H9 (cell line): ENCODE measurements at regions not wholly inside any gene's neighbourhood (a gene's known extent, or its start where the extent isn't known, plus 50 kb on each side); places are given as distances from the start of the nearest gene placed in this dataset.

ENCODE experiments used
- DNase-seq: peaks from one replicate; pipeline ENCODE4 v3.0.0-alpha.2; 2017
- H2AFZ ChIP-seq: one replicate; pipeline ENCODE4 v1.6.1; 2013; ENCODE audit warnings: mild to moderate bottlenecking, low read length, control low read depth, moderate library complexity
- H2AK5ac ChIP-seq: 2 replicates; pipeline ENCODE4 v1.6.1; 2013; ENCODE audit warnings: low read length, control low read depth, mixed read lengths; ENCODE audit not compliant: insufficient read length
- H2BK120ac ChIP-seq: one replicate; pipeline ENCODE4 v1.6.1; 2013; ENCODE audit warnings: low read depth, mild to moderate bottlenecking, low read length, control low read depth, inconsistent platforms; ENCODE audit not compliant: poor library complexity, severe bottlenecking
- H2BK12ac ChIP-seq: 2 replicates; pipeline ENCODE4 v1.6.1; 2013; ENCODE audit warnings: low read length, control low read depth, mixed read lengths, low read depth; ENCODE audit not compliant: insufficient read length
- H2BK15ac ChIP-seq: 2 replicates; pipeline ENCODE4 v1.6.1; 2013; ENCODE audit warnings: low read depth, low read length, control low read depth
- H2BK20ac ChIP-seq: one replicate; pipeline ENCODE4 v1.6.1; 2013; ENCODE audit warnings: low read depth, mild to moderate bottlenecking, low read length, control low read depth, inconsistent platforms; ENCODE audit not compliant: poor library complexity, severe bottlenecking
- H2BK5ac ChIP-seq: 2 replicates; pipeline ENCODE4 v1.6.1; 2013; ENCODE audit warnings: low read length, control low read depth, mixed read lengths; ENCODE audit not compliant: insufficient read length
- H3K14ac ChIP-seq: 2 replicates; pipeline ENCODE4 v1.6.1; 2013; ENCODE audit warnings: low read length, control low read depth; ENCODE audit not compliant: insufficient read depth
- H3K18ac ChIP-seq: 2 replicates; pipeline ENCODE4 v1.6.1; 2013; ENCODE audit warnings: low read depth, mild to moderate bottlenecking, mixed read lengths, low read length, control low read depth; ENCODE audit not compliant: insufficient read length
- H3K23ac ChIP-seq: 2 replicates; pipeline ENCODE4 v1.6.1; 2013; ENCODE audit warnings: low read length, control low read depth, mixed read lengths, low read depth; ENCODE audit not compliant: insufficient read length
- H3K23me2 ChIP-seq: 2 replicates; pipeline ENCODE4 v1.6.1; 2013; ENCODE audit warnings: low read depth, mild to moderate bottlenecking, mixed read lengths, low read length, control low read depth; ENCODE audit not compliant: insufficient read length, poor library complexity, severe bottlenecking
- H3K27ac ChIP-seq: 2 replicates; pipeline ENCODE4 v1.5.1; 2013; ENCODE audit warnings: low read length, control low read depth, mixed read lengths, low read depth; ENCODE audit not compliant: insufficient read length
- H3K27me3 ChIP-seq: 2 replicates; pipeline ENCODE4 v1.6.1; 2013; ENCODE audit warnings: low read length, control low read depth, inconsistent platforms; ENCODE audit not compliant: insufficient read depth
- H3K4ac ChIP-seq: 2 replicates; pipeline ENCODE4 v1.6.1; 2013; ENCODE audit warnings: low read depth, mild to moderate bottlenecking, control low read depth, inconsistent platforms, low read length, moderate library complexity
- H3K4me1 ChIP-seq: 2 replicates; pipeline ENCODE4 v1.6.1; 2013; ENCODE audit warnings: low read length, control low read depth, inconsistent platforms; ENCODE audit not compliant: insufficient read depth
- H3K4me2 ChIP-seq: 2 replicates; pipeline ENCODE4 v1.6.1; 2013; ENCODE audit warnings: low read length, control low read depth, mixed read lengths; ENCODE audit not compliant: insufficient read length, insufficient read depth
- H3K56ac ChIP-seq: 2 replicates; pipeline ENCODE4 v1.6.1; 2013; ENCODE audit warnings: low read depth, mild to moderate bottlenecking, mixed read lengths, low read length, control low read depth; ENCODE audit not compliant: insufficient read length
- H3K79me1 ChIP-seq: 2 replicates; pipeline ENCODE4 v1.6.1; 2013; ENCODE audit warnings: low read depth, mild to moderate bottlenecking, moderate library complexity, low read length, control low read depth, inconsistent platforms; ENCODE audit not compliant: insufficient read depth, poor library complexity, severe bottlenecking
- H3K79me2 ChIP-seq: 2 replicates; pipeline ENCODE4 v1.6.1; 2013; ENCODE audit warnings: low read length, control low read depth, inconsistent platforms; ENCODE audit not compliant: insufficient read depth
- H3K9ac ChIP-seq: 2 replicates; pipeline ENCODE4 v1.6.1; 2013; ENCODE audit warnings: low read length, control low read depth, mixed read lengths; ENCODE audit not compliant: insufficient read length; ENCODE audit errors: extremely low read depth
- H3K9me3 ChIP-seq: one replicate; pipeline ENCODE4 v1.6.1; 2013; ENCODE audit warnings: low read depth, low read length, inconsistent platforms; ENCODE audit not compliant: control insufficient read depth
- H3T11ph ChIP-seq: one replicate; pipeline ENCODE4 v1.6.1; 2013; ENCODE audit warnings: mild to moderate bottlenecking, low read length, control low read depth, inconsistent platforms
- H4K20me1 ChIP-seq: one replicate; pipeline ENCODE4 v1.6.1; 2013; ENCODE audit not compliant: control insufficient read depth, insufficient read length, insufficient read depth
- H4K5ac ChIP-seq: 2 replicates; pipeline ENCODE4 v1.6.1; 2013; ENCODE audit warnings: low read depth, mild to moderate bottlenecking, mixed read lengths, low read length, control low read depth; ENCODE audit not compliant: insufficient read length
- H4K8ac ChIP-seq: replicated peaks from 2 replicates; pipeline ENCODE4 v1.6.1; 2013; ENCODE audit warnings: low read length, control low read depth, mixed read lengths, low read depth; ENCODE audit not compliant: insufficient read length
- H4K91ac ChIP-seq: 2 replicates; pipeline ENCODE4 v1.6.1; 2013; ENCODE audit warnings: low read depth, mild to moderate bottlenecking, moderate library complexity, mixed read lengths, low read length, control low read depth; ENCODE audit not compliant: insufficient read length
- H3K27ac Mint-ChIP-seq, 3 experiments: 2 replicates in 2 of 3; 3 replicates in 1 of 3; pipeline ENCODE4 v1.8.0; 2020 to 2021; ENCODE audit warnings: mixed read lengths in 3 of 3, mild to moderate bottlenecking in 1 of 3, moderate library complexity in 1 of 3
- H3K27me3 Mint-ChIP-seq: 2 replicates; pipeline ENCODE4 v1.8.0; 2021; ENCODE audit warnings: low read depth, mild to moderate bottlenecking, moderate library complexity, mixed read lengths
- H3K36me3 Mint-ChIP-seq, 3 experiments: 2 replicates in 2 of 3; 3 replicates in 1 of 3; pipeline ENCODE4 v1.8.0; 2020 to 2021; ENCODE audit warnings: low read depth in 3 of 3, mixed read lengths in 3 of 3; ENCODE audit not compliant: insufficient read depth in 1 of 3
- H3K4me1 Mint-ChIP-seq, 2 experiments: 2 replicates each; pipeline ENCODE4 v1.8.0; 2020; ENCODE audit warnings: mixed read lengths in 2 of 2
- H3K4me3 Mint-ChIP-seq, 2 experiments: 2 replicates in 1 of 2; 3 replicates in 1 of 2; pipeline ENCODE4 v1.8.0; 2020 to 2021; ENCODE audit warnings: mild to moderate bottlenecking in 2 of 2, mixed read lengths in 2 of 2, moderate library complexity in 1 of 2
- H3K9me3 Mint-ChIP-seq, 2 experiments: 2 replicates in 1 of 2; 3 replicates in 1 of 2; pipeline ENCODE4 v1.8.0; 2020; ENCODE audit warnings: mild to moderate bottlenecking in 2 of 2, mixed read lengths in 2 of 2, moderate library complexity in 1 of 2
- CTCF ChIP-seq: fragments of 200-600 bp; sonication (generic); conservative IDR thresholded peaks from 3 replicates; pipeline ENCODE4 v1.8.0; 2021; ENCODE audit warnings: antibody characterized with exemption, mild to moderate bottlenecking
- WGBS: extraction: QIAGEN DNeasy Blood & Tissue Kit; methylation state at CpG from one replicate; pipeline ENCODE4 v1.1.7; 2013; ENCODE audit warnings: missing lambda C conversion rate, low lambda C conversion rate, mixed read lengths; ENCODE audit not compliant: insufficient read length; ENCODE audit errors: extremely low coverage; 5-methylcytosine and 5-hydroxymethylcytosine counted together

GRCh38 chr9:107188376-107188775 is 94.7 kb upstream of the RAD23B start:
- Histone ChIP-seq H3K14ac (no peak overlapping the region), H3K9ac (no peak overlapping the region), H3K27me3 (no peaks in the 10 kb centered on the region), H2BK12ac (no peak overlapping the region), H3K4me2 (no peak overlapping the region), H4K20me1 (no peaks in the 10 kb centered on the region), H2BK120ac (no peak overlapping the region), H3K79me2 (no peaks in the 10 kb centered on the region), H3K23me2 (no peaks in the 10 kb centered on the region), H3T11ph (no peak overlapping the region), H2AFZ (no peak overlapping the region), H4K5ac (no peak overlapping the region), H3K56ac (no peak overlapping the region), H3K18ac (no peak overlapping the region), H3K4me1 (no peaks in the 10 kb centered on the region), H3K79me1 (no peaks in the 10 kb centered on the region), H3K23ac (no peak overlapping the region), H4K8ac (no peak overlapping the region), H3K4ac (no peak overlapping the region), H3K27ac (no peak overlapping the region), H2AK5ac (no peak overlapping the region), H4K91ac (no peak overlapping the region), H2BK15ac (no peak overlapping the region), H2BK5ac (no peak overlapping the region), H3K9me3 (no peaks in the 10 kb centered on the region), H2BK20ac (no peak overlapping the region)
- DNase-seq = no peak
- no peak for TF ChIP-seq CTCF
- no peak overlapping the region for H3K27ac Mint-ChIP-seq
- peaks cover 7 to 10% of the 10 kb centered on the region in 2 experiments; a peak in 3 of 4 replicates for H3K4me1 Mint-ChIP-seq
- H3K27me3 Mint-ChIP-seq = peaks cover 1% of the 10 kb centered on the region; the same call in 1 of the 2 replicates
- no peak overlapping the region; a peak in 1 of 5 replicates for H3K4me3 Mint-ChIP-seq
- no peaks in the 10 kb centered on the region for H3K9me3 Mint-ChIP-seq
- no peaks in the 10 kb centered on the region for H3K36me3 Mint-ChIP-seq
- WGBS = no CpG with 5 or more reads among the region's 1 CpG
